GM23338 (cell line): ENCODE measurements at regions not wholly inside any gene's neighbourhood (a gene's known extent, or its start where the extent isn't known, plus 50 kb on each side); places are given as distances from the start of the nearest gene placed in this dataset.

ENCODE experiments used
- ATAC-seq: fragments of 200-7000 bp; cut with Tn5 transposase; 3 replicates; pipeline ENCODE4 v1.9.1; 2020
- DNase-seq: peaks from one replicate; pipeline ENCODE4 v3.0.0-alpha.2; 2015; ENCODE audit warnings: low spot score
- H2AFZ ChIP-seq: fragments of 200-600 bp; sonication (generic); 2 replicates; pipeline ENCODE4 v1.8.0; 2016; ENCODE audit warnings: antibody characterized with exemption, mild to moderate bottlenecking, moderate library complexity
- H3F3A ChIP-seq: fragments of 200-600 bp; sonication (generic); replicated peaks from 2 replicates; pipeline ENCODE4 v1.8.0; 2017; ENCODE audit warnings: antibody characterized with exemption, mixed run types, low read depth
- H3K27ac ChIP-seq: fragments of 200-600 bp; sonication (generic); 2 replicates; pipeline ENCODE4 v1.6.1; 2016; ENCODE audit warnings: low read depth
- H3K27me3 ChIP-seq: fragments of 200-600 bp; sonication (generic); 2 replicates; pipeline ENCODE4 v1.8.0; 2016; ENCODE audit warnings: mild to moderate bottlenecking, mixed run types, moderate library complexity; ENCODE audit not compliant: insufficient read depth
- H3K36me3 ChIP-seq: fragments of 200-600 bp; sonication (generic); 2 replicates; pipeline ENCODE4 v1.8.0; 2016; ENCODE audit warnings: mild to moderate bottlenecking; ENCODE audit not compliant: insufficient read depth
- H3K4me1 ChIP-seq: fragments of 200-600 bp; sonication (generic); 2 replicates; pipeline ENCODE4 v1.8.0; 2016; ENCODE audit warnings: mild to moderate bottlenecking, moderate library complexity; ENCODE audit not compliant: insufficient read depth
- H3K4me2 ChIP-seq: fragments of 200-600 bp; sonication (generic); 2 replicates; pipeline ENCODE4 v1.7.1; 2017; ENCODE audit warnings: mixed run types
- H3K4me3 ChIP-seq: fragments of 200-600 bp; sonication (generic); 2 replicates; pipeline ENCODE4 v1.6.1; 2016; ENCODE audit warnings: mixed run types
- H3K79me2 ChIP-seq: fragments of 200-600 bp; sonication (generic); replicated peaks from 2 replicates; pipeline ENCODE4 v1.8.0; 2017; ENCODE audit warnings: mild to moderate bottlenecking; ENCODE audit not compliant: insufficient read depth
- H3K9me2 ChIP-seq: fragments of 200-600 bp; sonication (generic); 2 replicates; pipeline ENCODE4 v1.8.0; 2017; ENCODE audit not compliant: insufficient read depth
- H4K20me1 ChIP-seq: fragments of 200-600 bp; sonication (generic); replicated peaks from 2 replicates; pipeline ENCODE4 v1.8.0; 2017; ENCODE audit warnings: mild to moderate bottlenecking; ENCODE audit not compliant: insufficient read depth
- H3K27ac Mint-ChIP-seq: 2 replicates; pipeline ENCODE4 v1.8.0; 2020; ENCODE audit warnings: inconsistent platforms, mild to moderate bottlenecking, moderate library complexity, mixed read lengths
- H3K27me3 Mint-ChIP-seq: 3 replicates; pipeline ENCODE4 v1.8.0; 2022; ENCODE audit warnings: low read depth, mild to moderate bottlenecking, moderate library complexity, mixed read lengths, inconsistent platforms; ENCODE audit not compliant: insufficient read depth, poor library complexity
- H3K36me3 Mint-ChIP-seq: 3 replicates; pipeline ENCODE4 v1.8.0; 2021; ENCODE audit warnings: low read depth, mild to moderate bottlenecking, inconsistent platforms, moderate library complexity, mixed read lengths
- H3K4me1 Mint-ChIP-seq: 3 replicates; pipeline ENCODE4 v1.8.0; 2020; ENCODE audit warnings: mild to moderate bottlenecking, inconsistent platforms, mixed read lengths
- H3K4me3 Mint-ChIP-seq: 3 replicates; pipeline ENCODE4 v1.8.0; 2021; ENCODE audit warnings: moderate library complexity, mild to moderate bottlenecking, inconsistent platforms, mixed read lengths
- H3K9me3 Mint-ChIP-seq: 3 replicates; pipeline ENCODE4 v1.8.0; 2020; ENCODE audit warnings: moderate library complexity, mild to moderate bottlenecking, inconsistent platforms, mixed read lengths
- CREB1 ChIP-seq: fragments of 250-450 bp; sonication (Bioruptor Pico); IDR thresholded peaks from 2 replicates; pipeline ENCODE4 v1.5.0; 2020; ENCODE audit warnings: low read depth, mild to moderate bottlenecking, moderate library complexity
- CTCF ChIP-seq, 2 experiments: fragments of 200-600 bp in 1 of 2; sonication (generic) in 1 of 2; conservative IDR thresholded peaks; 2 replicates each; pipeline versions ENCODE4 v1.5.1 to v1.6.1; 2016 to 2017; ENCODE audit warnings: antibody characterized with exemption in 2 of 2, low read depth in 2 of 2, mild to moderate bottlenecking in 2 of 2, moderate library complexity in 1 of 2
- EZH2phosphoT487 ChIP-seq: fragments of 200-600 bp; sonication (generic); IDR thresholded peaks from one replicate; pipeline ENCODE4 v1.8.1; 2018; ENCODE audit warnings: antibody characterized with exemption; ENCODE audit not compliant: unreplicated experiment
- NANOG ChIP-seq: IDR thresholded peaks from 2 replicates; pipeline ENCODE4 v1.6.1; 2016; ENCODE audit warnings: antibody characterized with exemption, borderline replicate concordance
- REST ChIP-seq: IDR thresholded peaks from one replicate; pipeline ENCODE4 v1.6.1; 2018; ENCODE audit warnings: antibody characterized with exemption; ENCODE audit not compliant: unreplicated experiment
- STAT1 ChIP-seq: IDR thresholded peaks from one replicate; pipeline ENCODE4 v1.6.1; 2016; ENCODE audit warnings: antibody characterized with exemption; ENCODE audit not compliant: unreplicated experiment
- ZNF114 ChIP-seq: fragments of 250-450 bp; sonication (Bioruptor Pico); IDR thresholded peaks from 2 replicates; pipeline ENCODE4 v1.5.0; 2020; ENCODE audit warnings: mild to moderate bottlenecking, moderate library complexity
- ZNF331 ChIP-seq: fragments of 250-450 bp; sonication (Bioruptor Pico); IDR thresholded peaks from 2 replicates; pipeline ENCODE4 v1.5.0; 2020; ENCODE audit warnings: low read depth, mild to moderate bottlenecking, moderate library complexity
- ZNF462 ChIP-seq: fragments of 250-450 bp; sonication (Bioruptor Pico); IDR thresholded peaks from 2 replicates; pipeline ENCODE4 v1.5.0; 2020; ENCODE audit warnings: mild to moderate bottlenecking, moderate library complexity

- Mint-ChIP-seq H3K9me3 (no peaks in the 10 kb centered on the region), H3K27ac (no peak overlapping the region), H3K4me1 (peaks cover 4% of the 10 kb centered on the region; the same call in 2 of the 3 replicates), H3K4me3 (no peak overlapping the region), H3K27me3 (no peaks in the 10 kb centered on the region), H3K36me3 (no peaks in the 10 kb centered on the region)
- H4K20me1 ChIP-seq = peaks cover 8% of the 10 kb centered on the region; the same call in 1 of the 2 replicates
- H3K4me1 ChIP-seq = no peaks in the 10 kb centered on the region
- no peak overlapping the region for H3K4me2 ChIP-seq
- no peaks in the 10 kb centered on the region for H3K27me3 ChIP-seq
- no peaks in the 10 kb centered on the region for H3K79me2 ChIP-seq
- no peak overlapping the region for H3K4me3 ChIP-seq
- H3K9me2 ChIP-seq = no peaks in the 10 kb centered on the region
- no peak for ATAC-seq
- DNase-seq = no peak
- no peaks in the 10 kb centered on the region for H3F3A ChIP-seq
- no peak overlapping the region for H3K27ac ChIP-seq
- TF ChIP-seq CREB1 (CRISPR knock-in tag) (no peak), STAT1 (no peak), CTCF (conservative IDR thresholded peaks at IDR 0.05; ENCODE audit: low read depth in 2 of 2) (no peak), ZNF462 (CRISPR knock-in tag) (no peak), ZNF331 (CRISPR knock-in tag) (no peak), ZNF114 (CRISPR knock-in tag) (no peak), REST (no peak), NANOG (no peak), EZH2phosphoT487 (no peak)
- H2AFZ ChIP-seq = no peak overlapping the region
- H3K36me3 ChIP-seq = no peaks in the 10 kb centered on the region
Measured at GRCh38 chr14:100484531-100485267, 102.5 kb downstream of the BEGAIN start.
